Neutrophil (primary cell): ENCODE measurements at regions not wholly inside any gene's neighbourhood (a gene's known extent, or its start where the extent isn't known, plus 50 kb on each side); places are given as distances from the start of the nearest gene placed in this dataset.
"Not testable (repeated sequence)": the region's sequence is repeated elsewhere in the genome, so short reads cannot be mapped to it uniquely, and the experiment has no call there.

Experiments
- H3K27ac ChIP-seq: fragments of 200-600 bp; sonication (generic); 2 replicates; pipeline ENCODE4 v1.5.1; 2016; ENCODE audit warnings: mild to moderate bottlenecking, moderate library complexity
- H3K27me3 ChIP-seq: fragments of 200-600 bp; sonication (generic); 2 replicates; pipeline ENCODE4 v1.6.0; 2016; ENCODE audit warnings: mild to moderate bottlenecking
- H3K36me3 ChIP-seq: fragments of 200-600 bp; sonication (generic); 2 replicates; pipeline ENCODE4 v1.5.1; 2017
- H3K4me1 ChIP-seq, 2 experiments: fragments of 200-600 bp in 1 of 2; sonication (generic) in 1 of 2; 1 replicate in 1 of 2; 2 replicates in 1 of 2; pipeline versions ENCODE4 v1.5.1 to v1.6.1; 2013 to 2016; ENCODE audit warnings: low read depth in 1 of 2, low read length in 1 of 2, mild to moderate bottlenecking in 1 of 2, moderate library complexity in 1 of 2; ENCODE audit not compliant: control insufficient read depth in 1 of 2, insufficient read depth in 1 of 2
- H3K4me3 ChIP-seq, 2 experiments: fragments of 200-600 bp in 1 of 2; sonication (generic) in 1 of 2; 1 replicate in 1 of 2; 2 replicates in 1 of 2; pipeline ENCODE4 v1.5.1; 2013 to 2016; ENCODE audit warnings: low read depth in 1 of 2, low read length in 1 of 2, mild to moderate bottlenecking in 1 of 2, moderate library complexity in 1 of 2
- H3K9me3 ChIP-seq: fragments of 200-600 bp; sonication (generic); 2 replicates; pipeline ENCODE4 v1.5.1; 2016
- TF ChIP-seq, protein P1 (sequence below): fragments of 200-600 bp; sonication (generic); IDR thresholded peaks from 2 replicates; pipeline ENCODE4 v1.5.1; 2016; ENCODE audit warnings: antibody characterized with exemption

DNA sequence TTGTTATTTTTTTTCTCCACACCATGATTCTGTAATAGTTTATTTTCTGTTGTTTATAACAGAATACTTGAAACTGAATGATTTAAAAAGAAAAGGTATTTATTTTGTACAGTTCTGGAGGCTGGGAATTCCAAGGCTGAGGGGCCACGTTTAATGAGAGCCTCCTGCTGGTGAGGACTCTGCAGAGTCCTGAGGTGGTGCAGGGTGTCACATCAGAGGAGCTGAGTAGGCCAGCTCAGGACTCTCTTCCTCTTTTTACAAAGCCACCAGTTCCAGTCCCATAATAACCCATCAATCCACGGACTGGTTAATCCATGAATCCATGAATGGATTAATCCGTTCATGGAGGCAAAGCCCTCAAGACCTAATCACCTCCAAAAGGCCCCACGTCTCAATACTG lies 71.6 kb downstream of the TFAP2A start:
- no peak overlapping the region for H3K4me3 ChIP-seq
- no peaks in the 10 kb centered on the region for H3K4me1 ChIP-seq
- H3K27me3 ChIP-seq: no peaks in the 10 kb centered on the region
- no peaks in the 10 kb centered on the region for H3K36me3 ChIP-seq
- TF ChIP-seq, protein P1, sequence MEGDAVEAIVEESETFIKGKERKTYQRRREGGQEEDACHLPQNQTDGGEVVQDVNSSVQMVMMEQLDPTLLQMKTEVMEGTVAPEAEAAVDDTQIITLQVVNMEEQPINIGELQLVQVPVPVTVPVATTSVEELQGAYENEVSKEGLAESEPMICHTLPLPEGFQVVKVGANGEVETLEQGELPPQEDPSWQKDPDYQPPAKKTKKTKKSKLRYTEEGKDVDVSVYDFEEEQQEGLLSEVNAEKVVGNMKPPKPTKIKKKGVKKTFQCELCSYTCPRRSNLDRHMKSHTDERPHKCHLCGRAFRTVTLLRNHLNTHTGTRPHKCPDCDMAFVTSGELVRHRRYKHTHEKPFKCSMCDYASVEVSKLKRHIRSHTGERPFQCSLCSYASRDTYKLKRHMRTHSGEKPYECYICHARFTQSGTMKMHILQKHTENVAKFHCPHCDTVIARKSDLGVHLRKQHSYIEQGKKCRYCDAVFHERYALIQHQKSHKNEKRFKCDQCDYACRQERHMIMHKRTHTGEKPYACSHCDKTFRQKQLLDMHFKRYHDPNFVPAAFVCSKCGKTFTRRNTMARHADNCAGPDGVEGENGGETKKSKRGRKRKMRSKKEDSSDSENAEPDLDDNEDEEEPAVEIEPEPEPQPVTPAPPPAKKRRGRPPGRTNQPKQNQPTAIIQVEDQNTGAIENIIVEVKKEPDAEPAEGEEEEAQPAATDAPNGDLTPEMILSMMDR: no peak
- H3K9me3 ChIP-seq: no peaks in the 10 kb centered on the region
- H3K27ac ChIP-seq: no peak overlapping the region

GRCh38 chr6:10341605-10342004 lies 73.3 kb downstream of the TFAP2A start:
- Histone ChIP-seq H3K4me1 (no peaks in the 10 kb centered on the region), H3K36me3 (no peaks in the 10 kb centered on the region), H3K27me3 (no peaks in the 10 kb centered on the region), H3K9me3 (no peaks in the 10 kb centered on the region), H3K4me3 (no peak overlapping the region), H3K27ac (no peak overlapping the region)
- TF ChIP-seq, protein P1: no peak

DNA sequence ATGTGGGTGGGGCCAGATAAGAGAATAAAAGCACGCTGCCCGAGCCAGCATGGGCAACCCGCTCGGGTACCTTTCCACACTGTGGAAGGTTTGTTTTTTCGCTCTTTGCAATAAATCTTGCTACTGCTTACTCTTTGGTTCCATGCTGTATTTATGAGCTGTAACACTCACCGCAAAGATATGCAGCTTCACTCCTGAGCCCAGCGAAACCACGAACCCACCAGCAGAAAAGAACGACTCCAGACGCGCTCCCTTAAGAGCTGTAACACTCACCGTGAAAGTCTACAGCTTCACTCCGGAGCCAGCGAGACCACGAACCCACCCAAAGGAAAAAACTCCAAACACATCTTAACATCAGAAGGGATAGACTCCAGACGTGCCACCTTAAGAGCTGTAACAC lies 76.7 kb downstream of the TFAP2A start:
- H3K4me1 ChIP-seq: no peaks in the 10 kb centered on the region
- no peaks in the 10 kb centered on the region for H3K36me3 ChIP-seq
- TF ChIP-seq, protein P1: no peak
- no peaks in the 10 kb centered on the region for H3K9me3 ChIP-seq
- H3K4me3 ChIP-seq: no peak overlapping the region
- no peaks in the 10 kb centered on the region for H3K27me3 ChIP-seq
- no peak overlapping the region for H3K27ac ChIP-seq

GRCh38 chr6:10337376-10337775 lies 77.5 kb downstream of the TFAP2A start:
- not testable (repeated sequence) for H3K27ac ChIP-seq, H3K36me3 ChIP-seq, H3K4me1 ChIP-seq, H3K4me3 ChIP-seq, H3K9me3 ChIP-seq, H3K27me3 ChIP-seq

DNA sequence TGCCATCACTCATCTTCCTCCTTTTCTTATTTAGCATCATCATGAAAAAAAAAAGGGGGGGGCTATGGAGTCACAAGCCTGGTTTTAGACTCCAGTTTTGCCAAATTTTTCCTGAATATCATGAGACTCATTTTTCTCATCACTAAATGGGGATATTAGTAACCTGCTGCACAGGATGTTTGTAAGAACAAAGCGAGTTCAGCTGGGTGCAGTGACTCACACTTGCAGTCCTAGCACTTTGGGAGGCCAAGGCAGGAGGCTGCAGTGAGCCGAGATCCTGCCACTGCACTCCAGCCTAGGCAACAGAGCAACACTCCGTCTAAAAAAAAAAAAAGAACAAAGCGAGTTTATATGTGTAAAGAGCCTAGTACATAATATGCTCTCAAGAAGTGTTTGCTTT lies 82.8 kb downstream of the TFAP2A start:
- Histone ChIP-seq H3K4me3 (no peak overlapping the region), H3K4me1 (no peaks in the 10 kb centered on the region), H3K9me3 (no peaks in the 10 kb centered on the region), H3K36me3 (no peaks in the 10 kb centered on the region), H3K27me3 (no peaks in the 10 kb centered on the region), H3K27ac (no peak overlapping the region)
- TF ChIP-seq, protein P1: no peak

- H3K9me3 ChIP-seq: no peaks in the 10 kb centered on the region
- H3K27ac ChIP-seq: no peak overlapping the region
- no peaks in the 10 kb centered on the region for H3K4me1 ChIP-seq
- no peak overlapping the region for H3K4me3 ChIP-seq
- TF ChIP-seq, protein P1: no peak
- no peaks in the 10 kb centered on the region for H3K27me3 ChIP-seq
- no peaks in the 10 kb centered on the region for H3K36me3 ChIP-seq
Observed at GRCh38 chr6:10331334-10331968, 83.4 kb downstream of the TFAP2A start.
